HG03469 (cell line): ENCODE measurements at regions not wholly inside any gene's neighbourhood (a gene's known extent, or its start where the extent isn't known, plus 50 kb on each side); places are given as distances from the start of the nearest gene placed in this dataset.

ENCODE experiments used
- ATAC-seq: cut with Tn5 transposase; IDR thresholded peaks from one replicate; pipeline ENCODE4 v1.9.1; 2021; ENCODE audit warnings: mild to moderate bottlenecking, moderate library complexity, moderate number of reproducible peaks; ENCODE audit not compliant: unreplicated experiment

GRCh38 chr19:29098091-29098490, 114.9 kb downstream of the UQCRFS1 start:
- ATAC-seq: no peak

GRCh38 chr19:29096896-29097295, 116.1 kb downstream of the UQCRFS1 start:
- ATAC-seq: no peak

- no peak for ATAC-seq
Observed at GRCh38 chr19:29093553-29093908, 119.4 kb downstream of the UQCRFS1 start.

GRCh38 chr19:29092712-29093552, 120.0 kb downstream of the UQCRFS1 start:
- no peak for ATAC-seq

DNA sequence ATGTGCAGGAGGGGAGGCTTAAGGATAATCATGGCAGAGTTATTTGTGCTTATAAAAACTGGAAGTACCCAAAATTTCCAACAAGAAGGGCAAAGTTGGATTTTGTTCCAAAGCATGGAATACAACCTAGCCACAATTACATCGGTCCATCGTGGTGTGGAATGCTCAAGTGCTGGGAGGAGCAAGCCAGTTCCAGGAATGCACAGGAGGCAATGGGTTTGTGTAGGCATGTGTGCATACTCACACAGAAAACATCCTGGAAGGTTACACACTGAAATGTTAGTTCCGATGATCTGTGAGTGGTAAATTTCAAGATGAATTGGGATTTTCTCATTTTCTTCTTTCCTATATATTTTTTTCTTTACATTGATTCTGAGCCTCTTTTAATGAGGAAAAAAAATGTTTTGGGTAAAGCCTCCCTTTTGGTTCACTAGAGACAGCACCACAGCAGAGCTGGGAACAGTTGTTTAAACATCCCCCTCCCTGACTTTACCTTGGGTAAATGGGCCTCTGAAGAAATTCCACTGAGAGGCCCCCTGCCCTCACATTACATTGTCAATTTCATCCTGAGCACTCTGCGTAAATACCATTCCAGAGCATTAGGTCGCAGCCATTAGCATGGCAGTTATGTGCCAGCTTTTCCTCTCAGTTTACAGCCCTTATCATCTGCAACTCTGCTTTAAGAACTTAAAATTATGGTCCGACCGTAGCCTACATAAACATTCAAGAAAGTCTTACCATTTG, 122.0 kb downstream of the UQCRFS1 start:
- ATAC-seq: no peak

DNA sequence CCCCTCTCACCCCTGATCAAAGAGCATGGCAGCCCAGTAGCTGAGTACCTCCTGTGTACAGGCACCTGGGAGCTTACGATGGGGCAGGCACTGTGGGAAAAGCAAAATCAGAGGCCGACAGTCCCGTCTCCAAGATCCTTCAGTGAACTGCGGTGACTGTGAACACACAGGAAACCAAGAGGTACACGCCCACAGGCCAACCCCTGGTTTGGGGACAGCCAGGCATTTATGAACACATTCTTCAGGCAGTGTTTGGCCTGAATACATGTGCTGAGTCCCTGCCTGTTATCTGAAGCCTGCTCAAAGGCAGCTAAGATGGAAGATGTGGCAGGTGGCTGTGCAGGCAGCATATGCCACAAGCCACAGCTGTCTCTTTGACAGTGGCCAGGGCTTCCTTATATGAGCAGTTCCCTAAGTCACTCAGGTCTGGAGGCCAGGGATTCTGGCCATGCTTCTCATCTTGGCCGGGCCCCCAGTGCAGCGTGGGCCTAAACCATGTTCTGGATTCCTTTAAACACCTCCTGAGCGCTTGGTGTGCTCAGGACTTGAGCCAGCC, 123.6 kb downstream of the UQCRFS1 start:
- no peak for ATAC-seq

DNA sequence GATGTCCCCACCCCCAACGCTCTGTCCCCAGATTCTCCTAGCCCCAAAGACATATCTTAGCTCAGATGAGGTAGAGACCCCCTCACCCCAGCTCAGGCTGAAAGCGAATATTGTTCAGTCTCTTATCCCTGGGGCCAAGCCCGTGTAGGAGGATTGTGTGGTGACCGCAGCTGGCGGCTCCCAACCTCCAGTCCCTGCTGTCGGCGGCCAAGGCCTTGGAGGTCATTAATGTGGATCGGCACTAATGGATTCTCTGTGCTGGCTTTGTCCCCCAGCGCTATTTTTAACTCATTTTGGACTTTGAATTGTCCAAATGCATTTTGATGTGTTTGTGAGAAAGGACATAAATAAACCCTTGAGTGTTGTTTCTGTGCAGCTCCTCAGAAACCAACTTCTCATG, 124.2 kb downstream of the UQCRFS1 start:
- no peak for ATAC-seq

DNA sequence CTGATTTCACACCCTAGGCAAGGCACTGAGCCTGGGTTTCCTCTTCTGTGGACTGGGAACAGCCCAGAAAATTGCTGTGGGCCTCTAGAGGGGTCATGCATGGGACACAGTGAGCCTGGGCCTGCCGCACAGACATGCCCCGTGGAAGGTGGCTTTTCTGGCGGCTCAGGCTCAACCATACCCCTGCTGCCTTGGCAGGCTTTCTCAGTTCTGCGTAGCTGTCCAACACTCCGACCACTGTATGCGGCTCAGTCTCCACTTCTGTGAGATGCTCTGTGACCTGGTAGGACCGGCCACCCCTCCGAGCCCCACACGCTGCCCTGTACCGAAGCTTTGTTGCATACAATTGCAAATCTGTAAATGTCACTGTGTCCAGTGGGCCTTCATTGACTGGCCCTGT, 126.3 kb downstream of the UQCRFS1 start:
- ATAC-seq: no peak

- no peak for ATAC-seq
Observed at GRCh38 chr19:29086182-29086581, 126.8 kb downstream of the UQCRFS1 start.

GRCh38 chr19:29085630-29086029, 127.3 kb downstream of the UQCRFS1 start:
- ATAC-seq: no peak

DNA sequence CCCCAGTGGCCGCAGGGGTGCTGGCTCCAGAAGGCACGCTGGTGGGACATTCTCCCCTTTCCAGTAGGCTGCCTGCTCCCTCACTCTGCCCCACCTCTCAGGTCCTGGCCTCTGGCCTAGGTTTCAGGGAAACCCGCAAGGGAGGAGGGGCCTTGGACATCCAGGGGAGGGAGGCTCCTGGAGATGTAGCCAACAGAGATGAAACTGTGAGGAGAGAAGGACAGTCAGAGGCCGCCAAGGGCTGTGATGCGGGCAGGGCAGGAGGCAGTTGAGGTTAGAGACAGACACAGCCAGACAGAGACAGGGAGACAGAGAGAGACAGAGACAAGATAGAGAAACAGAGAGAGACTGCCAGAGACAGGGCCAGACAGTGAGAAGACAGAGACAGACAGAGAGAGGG, 127.7 kb downstream of the UQCRFS1 start:
- no peak for ATAC-seq

DNA sequence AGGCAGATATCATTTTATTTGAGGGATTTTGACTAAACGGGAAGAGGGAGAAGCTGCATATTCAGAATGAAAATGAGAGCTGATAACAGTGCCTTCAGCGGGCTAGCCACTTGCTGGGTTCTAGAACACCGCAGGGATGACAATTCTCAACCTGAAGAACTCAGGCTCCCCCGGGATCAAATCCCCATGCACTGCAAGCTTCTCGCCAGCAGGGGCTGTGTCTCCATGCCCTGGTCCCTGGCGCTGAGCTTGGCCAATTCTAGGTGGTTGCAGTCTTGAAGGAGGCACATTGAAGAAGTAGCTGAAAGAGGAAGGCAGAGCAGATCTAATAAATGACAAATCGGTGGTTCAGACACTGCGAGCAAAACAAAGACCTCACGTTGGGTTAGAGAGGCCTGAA, 128.7 kb downstream of the UQCRFS1 start:
- no peak for ATAC-seq

DNA sequence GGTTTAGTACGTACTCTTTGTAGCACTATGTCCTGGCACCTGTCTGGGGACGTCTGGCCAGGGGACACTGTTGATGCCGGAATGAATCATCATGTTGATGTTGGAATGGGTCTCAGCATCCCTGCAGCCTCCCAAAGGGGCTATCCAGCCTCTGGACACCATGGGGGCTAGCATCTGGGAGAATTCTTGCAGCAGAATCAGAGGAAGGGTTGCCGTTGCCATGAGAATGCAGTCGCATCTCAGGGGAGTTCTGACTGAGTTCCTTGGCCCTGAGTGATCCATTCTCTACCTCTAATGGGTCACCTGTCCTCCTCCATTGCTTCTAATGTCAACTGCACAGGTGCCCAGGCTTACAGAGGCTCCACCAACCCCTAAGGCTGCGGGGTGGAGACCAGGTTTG, 129.1 kb downstream of the UQCRFS1 start:
- no peak for ATAC-seq

DNA sequence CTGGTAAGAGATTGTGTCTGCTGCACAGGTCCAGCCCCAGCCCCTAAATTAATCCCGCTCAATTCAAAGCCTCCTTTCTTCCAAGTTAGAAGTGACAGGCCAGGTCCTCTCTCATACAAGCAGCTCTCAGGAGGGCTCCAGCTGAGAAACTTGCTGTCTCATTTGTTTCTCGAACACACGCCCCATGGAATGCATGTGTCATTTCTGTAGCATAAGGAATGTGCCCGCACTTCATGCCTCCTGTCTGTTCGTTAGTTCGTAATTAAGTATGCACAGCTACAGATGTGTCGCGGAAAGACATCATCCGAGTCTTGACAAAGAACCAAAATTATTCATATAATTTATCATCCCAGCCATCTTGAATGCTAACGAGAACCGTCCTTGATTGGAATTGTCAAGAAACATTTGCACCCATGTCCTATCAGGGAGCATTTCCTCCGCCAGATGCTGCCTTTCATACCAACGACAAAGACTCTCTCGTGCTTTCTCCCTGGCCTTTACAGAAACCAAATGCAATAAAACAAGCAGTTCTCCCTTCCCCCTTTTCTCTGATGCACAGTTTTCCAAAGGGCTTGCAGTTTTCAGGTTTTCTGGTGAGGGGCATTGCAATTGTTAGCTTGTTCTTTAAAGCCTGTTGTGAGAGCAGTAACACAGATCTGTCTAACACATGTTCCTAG, 133.5 kb downstream of the UQCRFS1 start:
- ATAC-seq: no peak

- ATAC-seq: no peak
Observed at GRCh38 chr19:29076963-29077362, 136.0 kb downstream of the UQCRFS1 start.

- no peak for ATAC-seq
Observed at GRCh38 chr19:29076161-29076560, 136.8 kb downstream of the UQCRFS1 start.

- ATAC-seq: no peak
Observed at GRCh38 chr19:29075149-29075548, 137.8 kb downstream of the UQCRFS1 start.

DNA sequence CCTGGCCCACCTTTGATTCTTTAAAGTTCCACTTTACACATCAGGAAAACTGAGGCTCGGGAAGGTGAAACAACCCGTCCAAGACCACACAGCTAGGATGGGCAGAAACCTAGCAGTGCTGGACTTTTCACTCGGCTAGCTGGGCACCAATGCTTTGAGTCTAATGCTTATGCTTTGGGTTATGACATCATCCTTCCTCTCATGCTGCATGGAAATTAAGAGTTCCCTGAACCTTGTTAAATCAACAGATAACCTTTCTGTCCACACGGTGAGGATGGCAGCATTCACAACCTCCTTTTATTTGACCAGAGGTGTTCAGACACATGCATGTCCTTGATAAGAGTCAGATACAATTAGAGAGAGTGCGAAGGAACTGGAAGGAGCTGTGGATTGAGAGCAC, 138.4 kb downstream of the UQCRFS1 start:
- ATAC-seq: no peak

- ATAC-seq: no peak
Observed at GRCh38 chr19:29067831-29068230, 145.1 kb downstream of the UQCRFS1 start.

GRCh38 chr19:29062475-29063435, 150.2 kb downstream of the UQCRFS1 start:
- ATAC-seq: no peak
